ENCODE measurements at regions not wholly inside any gene's neighbourhood (a gene's known extent, or its start where the extent isn't known, plus 50 kb on each side); places are given as distances from the start of the nearest gene placed in this dataset.

GRCh38 chr10:52666931-52667330, 105.7 kb downstream of the MBL2 start:
- no peak for TF ChIP-seq CTCF (IDR thresholded peaks at IDR 0.05; ENCODE audit: low read length)
- TF ChIP-seq EZH2 (IDR thresholded peaks at IDR 0.05; ENCODE audit: borderline replicate concordance, low read length) = no peak
